ENCODE measurements at regions not wholly inside any gene's neighbourhood (a gene's known extent, or its start where the extent isn't known, plus 50 kb on each side); places are given as distances from the start of the nearest gene placed in this dataset.
"Not testable (repeated sequence)": the region's sequence is repeated elsewhere in the genome, so short reads cannot be mapped to it uniquely, and the experiment has no call there.

- DNase-seq = no peak
These were observed 100.9 kb downstream of the TFAP2C start for GRCh38 chr20:56730003-56730402.

DNA sequence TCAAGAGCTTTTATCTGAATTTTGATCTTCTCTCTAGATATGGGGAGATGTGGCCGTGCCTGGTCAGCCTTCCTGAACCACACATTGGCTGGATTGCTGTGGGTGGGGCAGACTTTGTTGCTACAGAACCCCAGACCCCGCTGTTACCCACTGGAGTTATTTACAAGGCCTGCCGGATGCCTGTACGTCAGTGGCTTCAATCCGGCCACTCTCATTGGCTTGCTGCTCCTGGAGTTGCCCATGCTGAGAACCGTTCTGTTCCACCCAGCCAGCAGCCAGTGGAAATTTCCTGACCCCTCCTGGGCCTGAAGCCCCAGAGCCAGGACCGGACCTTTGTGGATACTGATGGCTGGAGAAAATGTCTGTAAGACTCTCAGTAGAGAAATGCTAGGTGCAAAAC is 101.9 kb downstream of the TFAP2C start:
- no peak for DNase-seq

GRCh38 chr20:56731476-56731875 is 102.4 kb downstream of the TFAP2C start:
- no peak for DNase-seq

GRCh38 chr20:56733967-56734366 is 104.9 kb downstream of the TFAP2C start:
- DNase-seq = no peak

DNA sequence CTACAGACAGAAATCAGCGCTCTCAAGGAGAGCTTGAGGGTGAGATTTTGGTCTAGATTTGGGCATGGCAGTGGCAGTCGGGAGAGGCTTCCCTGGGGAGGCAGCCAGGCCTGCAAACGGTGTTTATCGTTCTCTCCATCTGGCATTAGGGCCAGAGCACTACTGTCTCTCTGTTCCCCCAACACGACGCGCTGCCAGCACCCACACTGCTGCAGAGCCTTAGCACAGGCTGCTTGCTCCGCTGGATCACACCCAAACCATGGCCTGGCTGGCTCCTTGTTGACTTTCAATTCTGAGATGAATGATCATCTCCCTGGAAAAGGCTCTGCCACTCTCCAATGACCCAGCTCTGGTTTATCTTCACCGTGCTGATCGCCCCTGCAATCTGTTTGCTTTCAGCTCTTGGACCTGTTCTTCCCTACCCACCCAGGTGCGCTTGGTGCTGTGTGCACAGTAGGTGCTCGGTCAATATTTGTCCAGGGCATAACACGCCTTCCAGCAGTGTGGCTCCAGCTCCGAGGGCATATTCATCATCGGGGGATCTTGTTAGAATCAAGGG is 106.1 kb downstream of the TFAP2C start:
- DNase-seq = no peak

DNA sequence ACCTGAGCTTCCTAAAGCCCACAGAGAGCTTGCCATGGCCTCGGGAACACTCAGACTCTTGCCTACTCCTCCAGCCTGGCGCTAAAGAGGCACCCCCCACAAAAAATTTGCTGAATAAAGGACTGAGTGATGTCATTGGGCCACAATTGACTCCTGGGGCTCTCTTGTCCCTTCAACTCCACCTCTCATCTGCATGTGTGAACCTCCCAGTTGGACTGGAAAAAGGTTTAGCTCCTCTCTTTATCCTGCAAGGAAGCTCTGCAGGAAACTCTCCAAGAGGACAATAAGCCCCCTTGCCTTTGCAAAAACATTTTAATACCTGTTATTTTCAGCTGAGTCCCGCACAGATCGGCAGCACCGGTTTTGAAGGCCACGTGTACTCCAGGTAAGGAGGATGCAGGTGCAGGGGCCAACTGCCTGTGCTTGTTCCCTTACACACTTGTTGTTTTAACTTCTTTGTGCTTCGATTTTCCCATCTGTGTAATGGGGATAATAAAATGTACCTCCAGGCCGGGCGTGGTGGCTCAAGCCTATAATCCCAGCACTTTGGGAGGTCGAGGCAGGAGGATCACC is 107.3 kb downstream of the TFAP2C start:
- no peak for DNase-seq

DNA sequence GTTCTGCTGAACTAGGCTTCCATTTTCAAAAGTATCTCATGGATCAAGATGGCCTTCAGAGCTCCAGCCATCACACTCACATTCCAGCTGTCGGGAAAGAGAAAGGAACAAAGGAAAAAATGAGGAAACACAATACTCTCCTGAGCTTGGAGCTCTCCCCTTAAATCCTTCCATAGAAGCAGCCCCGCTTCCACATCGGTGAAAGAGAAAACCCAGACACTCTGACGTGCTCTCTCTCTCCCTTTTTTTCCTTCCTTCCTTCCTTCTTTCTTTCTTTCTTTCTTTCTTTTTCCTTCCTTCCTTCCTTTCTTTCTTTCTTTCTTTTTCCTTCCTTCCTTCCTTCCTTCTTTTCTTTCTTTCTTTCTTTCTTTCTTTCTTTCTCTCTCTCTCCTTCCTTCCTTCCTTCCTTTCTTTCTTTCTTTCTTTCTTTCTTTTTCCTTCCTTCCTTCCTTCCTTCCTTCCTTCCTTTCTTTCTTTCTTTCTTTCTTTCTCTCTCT is 115.3 kb downstream of the TFAP2C start:
- DNase-seq = not testable (repeated sequence)

DNA sequence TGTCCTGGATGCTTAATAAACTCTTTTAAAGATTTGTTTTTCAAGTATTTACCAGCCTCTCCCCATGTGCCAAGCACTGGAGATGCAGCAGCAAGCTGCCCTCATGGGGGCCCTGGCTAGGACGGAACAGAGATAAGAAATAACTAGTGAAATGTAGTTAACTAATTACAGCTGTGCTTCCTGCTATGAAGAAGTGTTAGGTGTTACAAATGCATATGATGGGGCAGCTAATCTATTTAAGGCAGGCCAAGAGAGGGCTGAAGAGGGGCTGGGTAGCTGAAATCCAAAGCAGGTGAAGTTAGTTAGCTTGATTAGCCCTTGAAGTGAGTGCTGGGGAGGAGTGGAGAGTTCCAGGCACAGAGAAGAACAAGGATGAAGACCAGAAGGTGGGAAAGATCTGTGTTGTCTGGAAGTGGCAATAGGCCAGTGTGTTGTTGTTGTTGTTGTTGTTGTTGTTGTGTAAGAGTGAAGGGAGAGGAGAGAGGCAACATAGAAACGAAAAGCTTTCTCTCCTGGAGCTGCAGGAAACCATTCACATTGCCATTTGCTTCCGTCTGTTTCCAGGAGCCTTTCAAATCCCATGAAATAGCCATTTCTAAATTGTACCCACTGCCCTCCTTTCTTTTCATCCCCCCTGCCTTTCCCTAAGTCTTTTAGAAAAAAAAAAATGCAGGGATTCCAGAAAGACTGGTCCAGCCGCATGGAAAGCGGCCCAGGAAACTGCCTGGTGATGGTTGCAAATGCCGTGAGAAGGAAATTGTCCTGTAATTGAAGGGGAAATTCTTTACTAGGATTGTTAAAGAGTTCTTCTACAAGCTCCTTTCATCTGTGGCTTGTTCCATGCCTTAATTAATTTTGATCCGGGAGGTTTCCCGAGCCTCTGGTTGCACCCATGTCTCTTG is 119.6 kb downstream of the TFAP2C start:
- DNase-seq = no peak

DNA sequence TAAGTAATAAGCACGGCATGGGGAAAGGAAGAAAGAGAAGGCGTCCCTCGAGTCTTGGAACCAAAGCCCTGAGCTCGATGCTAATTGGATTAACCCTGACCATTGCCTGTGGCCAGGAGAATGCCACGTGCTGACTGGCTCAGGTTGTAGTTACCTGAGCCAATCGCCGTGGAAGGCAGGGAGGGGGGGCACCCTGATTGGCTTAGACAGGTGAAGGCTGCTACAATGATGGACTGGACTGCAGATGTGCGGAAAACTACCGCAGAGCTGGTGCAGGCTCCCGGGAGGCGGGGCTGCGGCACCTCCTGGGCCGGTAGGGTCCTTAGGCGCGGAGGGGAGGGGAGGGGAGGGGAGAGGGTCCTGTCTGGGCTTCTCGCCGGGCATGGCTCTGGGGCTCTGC is 121.3 kb downstream of the TFAP2C start:
- DNase-seq = no peak

- no peak for DNase-seq
These were observed 123.2 kb downstream of the TFAP2C start for GRCh38 chr20:56752274-56752673.

DNA sequence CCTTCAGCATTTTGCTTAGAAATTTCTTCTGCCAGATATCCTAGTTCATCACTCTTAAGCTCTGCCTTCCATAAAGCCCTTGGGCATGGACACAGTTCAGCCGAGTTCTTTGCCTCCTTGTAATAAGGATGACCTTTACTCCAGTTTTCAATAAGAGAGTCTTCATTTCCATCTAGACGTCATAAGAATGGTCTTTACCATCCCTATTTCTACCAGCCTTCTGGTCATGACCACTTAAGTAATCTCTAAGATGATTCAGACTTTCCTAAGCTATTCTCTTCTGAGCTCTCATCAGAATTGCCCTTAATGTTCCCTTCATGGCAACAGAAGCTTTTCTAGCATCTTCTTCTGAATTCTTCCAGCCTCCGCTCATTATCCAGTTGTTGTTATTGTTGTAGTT is 126.1 kb downstream of the TFAP2C start:
- DNase-seq = no peak

- not testable (repeated sequence) for DNase-seq
These were observed 127.6 kb downstream of the TFAP2C start for GRCh38 chr20:56756658-56757057.

GRCh38 chr20:56758706-56759105 is 129.6 kb downstream of the TFAP2C start:
- no peak for DNase-seq

GRCh38 chr20:56759741-56760278 is 130.7 kb downstream of the TFAP2C start:
- no peak for DNase-seq

DNA sequence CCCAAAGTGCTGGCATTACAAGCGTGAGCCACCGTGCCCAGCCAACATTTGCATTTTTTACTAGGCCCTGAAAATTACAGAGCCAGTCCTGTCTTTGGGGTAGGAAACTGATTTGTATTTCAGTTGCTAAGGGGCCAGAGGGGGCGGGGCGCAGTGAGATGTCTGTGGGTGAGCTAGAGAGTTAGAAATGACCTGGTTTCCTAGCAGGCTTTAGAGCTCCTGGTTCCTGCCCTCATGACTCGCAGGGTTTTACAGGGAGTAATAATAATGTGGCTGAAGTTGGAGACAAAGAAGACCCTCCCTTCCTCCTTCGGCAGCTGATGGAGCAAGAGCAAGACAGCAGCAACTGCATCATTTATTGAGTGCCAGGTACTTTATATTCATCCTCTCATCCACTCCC is 131.5 kb downstream of the TFAP2C start:
- DNase-seq = no peak

- no peak for DNase-seq
These were observed 132.3 kb downstream of the TFAP2C start for GRCh38 chr20:56761393-56761792.

- no peak for DNase-seq
These were observed 133.3 kb downstream of the TFAP2C start for GRCh38 chr20:56762401-56762800.

- DNase-seq = no peak
These were observed 133.7 kb downstream of the TFAP2C start for GRCh38 chr20:56762829-56763228.

DNA sequence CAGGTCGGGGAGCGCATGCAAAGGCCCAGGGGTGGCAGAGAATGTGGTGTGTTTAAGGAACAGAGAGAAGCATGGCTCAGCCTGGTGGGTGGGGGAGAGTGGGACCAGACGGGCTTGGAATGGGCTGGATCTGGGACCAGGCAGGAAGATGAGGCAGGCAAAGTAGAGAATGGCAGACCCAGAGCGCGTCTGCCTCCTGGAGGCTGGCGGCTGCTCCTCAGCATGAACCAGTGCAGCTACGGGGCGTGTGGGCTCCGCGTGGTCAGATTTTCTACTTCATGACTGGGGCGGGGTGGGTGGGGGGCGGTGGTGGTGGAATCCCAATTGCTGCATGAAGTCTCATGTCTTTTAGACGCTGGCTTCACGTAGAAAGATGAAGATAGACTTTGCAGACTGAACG is 135.6 kb downstream of the TFAP2C start:
- DNase-seq = no peak

GRCh38 chr20:56765172-56766073 is 136.3 kb downstream of the TFAP2C start:
- DNase-seq = no peak

DNA sequence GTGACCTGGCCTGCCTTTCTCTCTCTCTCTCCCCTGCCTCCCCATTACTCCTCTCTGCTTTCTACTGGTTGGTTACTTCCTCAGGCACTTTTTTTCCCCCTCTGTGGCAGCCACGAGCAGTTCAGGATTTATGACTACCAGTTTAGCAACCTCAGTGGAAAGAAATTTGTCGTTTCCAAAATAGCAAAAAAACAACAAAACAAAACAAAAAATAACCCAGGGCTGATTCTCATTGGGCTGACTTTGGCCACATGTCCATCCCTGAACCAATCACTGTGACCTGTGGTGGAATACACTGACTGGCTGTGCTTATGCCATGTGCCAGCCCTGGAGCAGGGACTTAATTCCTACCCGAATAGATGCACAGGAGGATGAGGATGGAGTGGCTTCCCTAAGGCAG is 137.4 kb downstream of the TFAP2C start:
- no peak for DNase-seq

GRCh38 chr20:56769921-56770600 is 141.0 kb downstream of the TFAP2C start:
- no peak for DNase-seq

Data from SW 1271 (cell line).